Omental fat pad (tissue), 3 donors: ENCODE measurements at regions not wholly inside any gene's neighbourhood (a gene's known extent, or its start where the extent isn't known, plus 50 kb on each side); places are given as distances from the start of the nearest gene placed in this dataset.
"Not testable (repeated sequence)": the region's sequence is repeated elsewhere in the genome, so short reads cannot be mapped to it uniquely, and the experiment has no call there.

Experiments
- ATAC-seq: fragments of 150-250 bp; one replicate; pipeline ENCODE4 v1.9.1; 2016; ENCODE audit warnings: mild to moderate bottlenecking, moderate library complexity; ENCODE audit not compliant: low FRiP score
- DNase-seq: peaks from one replicate; pipeline ENCODE4 v3.0.0-alpha.2; 2019; ENCODE audit warnings: low spot score
- CTCF ChIP-seq, 3 donors: fragments of 450-650 bp; IDR thresholded peaks; one replicate each; pipeline ENCODE4 v1.5.1; 2016 to 2017; ENCODE audit warnings: antibody characterized with exemption in 3 of 3, mild to moderate bottlenecking in 3 of 3, moderate library complexity in 2 of 3

- ATAC-seq (no peak), DNase-seq (no peak)
- TF ChIP-seq CTCF (IDR thresholded peaks at IDR 0.05) = no peak
These were observed 196.0 kb downstream of the LNPK start for GRCh38 chr2:175806125-175806490.

- ATAC-seq (no peak), DNase-seq (no peak)
- no peak for TF ChIP-seq CTCF (IDR thresholded peaks at IDR 0.05)
These were observed 196.5 kb downstream of the LNPK start for GRCh38 chr2:175805442-175806124.

GRCh38 chr2:175804122-175804521 is 197.9 kb downstream of the LNPK start:
- ATAC-seq = no peak
- no peak for DNase-seq
- TF ChIP-seq CTCF (IDR thresholded peaks at IDR 0.05) = no peak

GRCh38 chr2:175796422-175796821 is 205.6 kb downstream of the LNPK start:
- not testable (repeated sequence) for ATAC-seq, DNase-seq

GRCh38 chr2:175793648-175794047 is 208.4 kb downstream of the LNPK start:
- no peak for DNase-seq
- TF ChIP-seq CTCF (IDR thresholded peaks at IDR 0.05) = no peak
- ATAC-seq = no peak

GRCh38 chr2:175792881-175793280 is 209.2 kb downstream of the LNPK start:
- ATAC-seq (no peak), DNase-seq (no peak)
- no peak for TF ChIP-seq CTCF (IDR thresholded peaks at IDR 0.05)

- DNase-seq = no peak
- no peak for ATAC-seq
- TF ChIP-seq CTCF (IDR thresholded peaks at IDR 0.05) = no peak
These were observed 209.9 kb downstream of the LNPK start for GRCh38 chr2:175792199-175792598.
